Panc1 (cell line): ENCODE measurements at regions not wholly inside any gene's neighbourhood (a gene's known extent, or its start where the extent isn't known, plus 50 kb on each side); places are given as distances from the start of the nearest gene placed in this dataset.

Experiments used
- POLR2AphosphoS5 ChIP-seq: IDR thresholded peaks from 2 replicates; pipeline ENCODE4 v1.6.1; 2012; ENCODE audit warnings: mild to moderate bottlenecking, low read depth, low read length, moderate library complexity
- TCF7L2 ChIP-seq: IDR thresholded peaks from 2 replicates; pipeline ENCODE4 v1.6.1; 2011; ENCODE audit warnings: mild to moderate bottlenecking, low read depth, low read length, inconsistent platforms
- TF ChIP-seq, protein P1 (sequence below): fragments of 450-650 bp; IDR thresholded peaks from 2 replicates; pipeline ENCODE4 v1.5.1; 2017; ENCODE audit warnings: mild to moderate bottlenecking
- TF ChIP-seq, protein P2 (sequence below), 2 experiments: IDR thresholded peaks; 2 replicates each; pipeline ENCODE4 v1.6.1; 2011 to 2012; ENCODE audit warnings: low read depth in 2 of 2, control low read depth in 1 of 2, low read length in 1 of 2, mild to moderate bottlenecking in 1 of 2, moderate library complexity in 1 of 2; ENCODE audit not compliant: insufficient read depth in 1 of 2

DNA sequence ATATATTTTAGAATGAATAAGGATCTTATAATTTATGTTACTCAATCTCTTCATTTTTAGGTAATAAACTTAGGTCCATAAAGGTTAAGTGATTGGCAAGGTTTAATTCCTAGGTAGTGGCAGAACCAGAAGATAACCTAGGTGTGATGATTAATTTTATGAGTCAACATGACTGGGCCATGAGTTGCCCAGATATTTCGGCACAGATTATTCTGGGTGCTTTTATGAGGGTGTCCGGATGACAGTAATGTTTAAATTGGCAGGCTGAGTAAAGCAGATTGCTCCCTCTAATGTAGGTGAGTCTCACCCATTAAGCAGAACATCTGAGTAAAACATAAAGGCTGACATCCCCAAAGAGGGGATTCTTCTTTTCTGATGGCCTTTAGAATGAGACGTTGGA, 1349.3 kb upstream of the CELF2 start:
- TF ChIP-seq, protein P1, sequence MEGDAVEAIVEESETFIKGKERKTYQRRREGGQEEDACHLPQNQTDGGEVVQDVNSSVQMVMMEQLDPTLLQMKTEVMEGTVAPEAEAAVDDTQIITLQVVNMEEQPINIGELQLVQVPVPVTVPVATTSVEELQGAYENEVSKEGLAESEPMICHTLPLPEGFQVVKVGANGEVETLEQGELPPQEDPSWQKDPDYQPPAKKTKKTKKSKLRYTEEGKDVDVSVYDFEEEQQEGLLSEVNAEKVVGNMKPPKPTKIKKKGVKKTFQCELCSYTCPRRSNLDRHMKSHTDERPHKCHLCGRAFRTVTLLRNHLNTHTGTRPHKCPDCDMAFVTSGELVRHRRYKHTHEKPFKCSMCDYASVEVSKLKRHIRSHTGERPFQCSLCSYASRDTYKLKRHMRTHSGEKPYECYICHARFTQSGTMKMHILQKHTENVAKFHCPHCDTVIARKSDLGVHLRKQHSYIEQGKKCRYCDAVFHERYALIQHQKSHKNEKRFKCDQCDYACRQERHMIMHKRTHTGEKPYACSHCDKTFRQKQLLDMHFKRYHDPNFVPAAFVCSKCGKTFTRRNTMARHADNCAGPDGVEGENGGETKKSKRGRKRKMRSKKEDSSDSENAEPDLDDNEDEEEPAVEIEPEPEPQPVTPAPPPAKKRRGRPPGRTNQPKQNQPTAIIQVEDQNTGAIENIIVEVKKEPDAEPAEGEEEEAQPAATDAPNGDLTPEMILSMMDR = no peak
- TF ChIP-seq, protein P2, sequence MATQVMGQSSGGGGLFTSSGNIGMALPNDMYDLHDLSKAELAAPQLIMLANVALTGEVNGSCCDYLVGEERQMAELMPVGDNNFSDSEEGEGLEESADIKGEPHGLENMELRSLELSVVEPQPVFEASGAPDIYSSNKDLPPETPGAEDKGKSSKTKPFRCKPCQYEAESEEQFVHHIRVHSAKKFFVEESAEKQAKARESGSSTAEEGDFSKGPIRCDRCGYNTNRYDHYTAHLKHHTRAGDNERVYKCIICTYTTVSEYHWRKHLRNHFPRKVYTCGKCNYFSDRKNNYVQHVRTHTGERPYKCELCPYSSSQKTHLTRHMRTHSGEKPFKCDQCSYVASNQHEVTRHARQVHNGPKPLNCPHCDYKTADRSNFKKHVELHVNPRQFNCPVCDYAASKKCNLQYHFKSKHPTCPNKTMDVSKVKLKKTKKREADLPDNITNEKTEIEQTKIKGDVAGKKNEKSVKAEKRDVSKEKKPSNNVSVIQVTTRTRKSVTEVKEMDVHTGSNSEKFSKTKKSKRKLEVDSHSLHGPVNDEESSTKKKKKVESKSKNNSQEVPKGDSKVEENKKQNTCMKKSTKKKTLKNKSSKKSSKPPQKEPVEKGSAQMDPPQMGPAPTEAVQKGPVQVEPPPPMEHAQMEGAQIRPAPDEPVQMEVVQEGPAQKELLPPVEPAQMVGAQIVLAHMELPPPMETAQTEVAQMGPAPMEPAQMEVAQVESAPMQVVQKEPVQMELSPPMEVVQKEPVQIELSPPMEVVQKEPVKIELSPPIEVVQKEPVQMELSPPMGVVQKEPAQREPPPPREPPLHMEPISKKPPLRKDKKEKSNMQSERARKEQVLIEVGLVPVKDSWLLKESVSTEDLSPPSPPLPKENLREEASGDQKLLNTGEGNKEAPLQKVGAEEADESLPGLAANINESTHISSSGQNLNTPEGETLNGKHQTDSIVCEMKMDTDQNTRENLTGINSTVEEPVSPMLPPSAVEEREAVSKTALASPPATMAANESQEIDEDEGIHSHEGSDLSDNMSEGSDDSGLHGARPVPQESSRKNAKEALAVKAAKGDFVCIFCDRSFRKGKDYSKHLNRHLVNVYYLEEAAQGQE (IDR thresholded peaks at IDR 0.05; ENCODE audit: insufficient read depth in 1 of 2, low read depth in 2 of 2, low read length in 1 of 2) = no peak
- TF ChIP-seq TCF7L2 = no peak
- no peak for TF ChIP-seq POLR2AphosphoS5
